Tibial nerve (tissue), 4 donors: ENCODE measurements at regions not wholly inside any gene's neighbourhood (a gene's known extent, or its start where the extent isn't known, plus 50 kb on each side); places are given as distances from the start of the nearest gene placed in this dataset.

Experiments used
- DNase-seq, 2 donors: peaks; one replicate each; pipeline ENCODE4 v3.0.0-alpha.2; 2019; ENCODE audit warnings: low spot score in 2 of 2
- H3K27ac ChIP-seq, 4 donors: fragments of 200-600 bp; sonication (generic) in 3 of 4; one replicate each; pipeline ENCODE4 v1.5.1; 2017 to 2019; ENCODE audit warnings: mild to moderate bottlenecking in 1 of 4
- H3K27me3 ChIP-seq, 2 donors: fragments of 200-600 bp; sonication (generic) in 1 of 2; one replicate each; pipeline versions ENCODE4 v1.5.1 to v1.6.0; 2017 to 2019
- H3K36me3 ChIP-seq, 3 donors: fragments of 200-600 bp; sonication (generic); one replicate each; pipeline ENCODE4 v1.5.1; 2018 to 2019
- H3K4me1 ChIP-seq, 4 donors: fragments of 200-600 bp; sonication (generic) in 3 of 4; one replicate each; pipeline ENCODE4 v1.5.1; 2017 to 2019
- H3K4me3 ChIP-seq, 4 donors: fragments of 200-600 bp; sonication (generic) in 3 of 4; one replicate each; pipeline ENCODE4 v1.5.1; 2017 to 2019; ENCODE audit warnings: mild to moderate bottlenecking in 1 of 4, moderate library complexity in 1 of 4
- H3K9me3 ChIP-seq, 4 donors: fragments of 200-600 bp; sonication (generic) in 3 of 4; one replicate each; pipeline ENCODE4 v1.5.1; 2017 to 2019
- CTCF ChIP-seq, 5 experiments: fragments of 200-600 bp in 3 of 5; fragments of 450-650 bp in 2 of 5; sonication (generic) in 3 of 5; IDR thresholded peaks; one replicate each; pipeline ENCODE4 v1.5.1; 2016 to 2019; ENCODE audit warnings: antibody characterized with exemption in 5 of 5, mild to moderate bottlenecking in 3 of 5, moderate library complexity in 2 of 5
- EP300 ChIP-seq, 2 donors: sonication (generic); formaldehyde crosslinking; IDR thresholded peaks; one replicate each; pipeline ENCODE4 v1.6.1; 2017; ENCODE audit warnings: antibody characterized with exemption in 2 of 2, mild to moderate bottlenecking in 1 of 2
- POLR2A ChIP-seq, 2 donors: fragments of 450-650 bp; IDR thresholded peaks; one replicate each; pipeline ENCODE4 v1.6.1; 2017; ENCODE audit warnings: antibody characterized with exemption in 2 of 2, mild to moderate bottlenecking in 2 of 2, moderate library complexity in 2 of 2
- WGBS, 2 donors: methylation state at CpG; one replicate each; pipeline ENCODE4 v1.1.5; 2018; 5-methylcytosine and 5-hydroxymethylcytosine counted together

- no peak for TF ChIP-seq POLR2A (IDR thresholded peaks at IDR 0.05)
- Histone ChIP-seq H3K27ac (no peak overlapping the region), H3K36me3 (no peaks in the 10 kb centered on the region), H3K9me3 (no peaks in the 10 kb centered on the region), H3K4me3 (no peak overlapping the region), H3K4me1 (peaks cover 0 to 23% (median 0%) of the 10 kb centered on the region in 4 donors), H3K27me3 (no peaks in the 10 kb centered on the region)
- DNase-seq, result no peak
- WGBS, 2 donors, result 15 to 30% methylated on average over 1 of the region's 1 CpG
These were observed 404.0 kb upstream of the MMADHC start for GRCh38 chr2:149991576-149991975.

GRCh38 chr2:149990965-149991364 lies 403.4 kb upstream of the MMADHC start:
- TF ChIP-seq EP300 (IDR thresholded peaks at IDR 0.05) (no peak), CTCF (IDR thresholded peaks at IDR 0.05) (no peak)
- peaks cover 0 to 23% (median 0%) of the 10 kb centered on the region in 4 donors for H3K4me1 ChIP-seq

GRCh38 chr2:149989447-149990063 lies 402.0 kb upstream of the MMADHC start:
- H3K4me1 ChIP-seq, result peaks cover 0 to 23% (median 0%) of the 10 kb centered on the region in 4 donors
- TF ChIP-seq EP300 (IDR thresholded peaks at IDR 0.05), result no peak
- TF ChIP-seq CTCF (IDR thresholded peaks at IDR 0.05), result no peak
- no peak for TF ChIP-seq POLR2A (IDR thresholded peaks at IDR 0.05)
- no peak for DNase-seq
- WGBS, 2 donors, result 10 to 19% methylated on average over 2 of the region's 2 CpGs
- no peaks in the 10 kb centered on the region for H3K9me3 ChIP-seq
- H3K4me3 ChIP-seq, result no peak overlapping the region
- H3K27ac ChIP-seq, result no peak overlapping the region
- no peaks in the 10 kb centered on the region for H3K27me3 ChIP-seq
- H3K36me3 ChIP-seq, result no peaks in the 10 kb centered on the region

More at GRCh38 chr2:149990965-149991364, 403.4 kb upstream of the MMADHC start:
- Histone ChIP-seq H3K36me3 (no peaks in the 10 kb centered on the region), H3K9me3 (no peaks in the 10 kb centered on the region), H3K4me3 (no peak overlapping the region), H3K27me3 (no peaks in the 10 kb centered on the region), H3K27ac (no peak overlapping the region)
- DNase-seq, result no peak
- WGBS, 2 donors, result 62 to 68% methylated on average over 2 of the region's 2 CpGs

GRCh38 chr2:149988361-149988760 lies 400.8 kb upstream of the MMADHC start:
- Histone ChIP-seq H3K9me3 (no peaks in the 10 kb centered on the region), H3K36me3 (no peaks in the 10 kb centered on the region), H3K4me3 (no peak overlapping the region), H3K27me3 (no peaks in the 10 kb centered on the region), H3K27ac (no peak overlapping the region), H3K4me1 (peaks cover 0 to 23% (median 0%) of the 10 kb centered on the region in 4 donors)
- WGBS, 2 donors, result 82 to 88% methylated on average over 4 of the region's 4 CpGs
- TF ChIP-seq EP300 (IDR thresholded peaks at IDR 0.05) (no peak), CTCF (IDR thresholded peaks at IDR 0.05) (no peak), POLR2A (IDR thresholded peaks at IDR 0.05) (no peak)
- DNase-seq, result no peak

- DNase-seq, result no peak
- Histone ChIP-seq H3K36me3 (no peaks in the 10 kb centered on the region), H3K4me3 (no peak overlapping the region), H3K9me3 (peaks cover 0 to 7% (median 0%) of the 10 kb centered on the region in 4 donors), H3K27me3 (no peaks in the 10 kb centered on the region), H3K4me1 (peaks cover 0 to 12% (median 0%) of the 10 kb centered on the region in 4 donors), H3K27ac (no peak overlapping the region)
- TF ChIP-seq POLR2A (IDR thresholded peaks at IDR 0.05), result no peak
- TF ChIP-seq EP300 (IDR thresholded peaks at IDR 0.05), result no peak
- 85% methylated on average over 2 of the region's 2 CpGs for WGBS, 2 donors
These were observed 399.3 kb upstream of the MMADHC start for GRCh38 chr2:149986861-149987260.

GRCh38 chr2:149984311-149984710 lies 396.7 kb upstream of the MMADHC start:
- Histone ChIP-seq H3K4me1 (peaks cover 0 to 5% (median 0%) of the 10 kb centered on the region in 4 donors), H3K9me3 (peaks cover 0 to 13% (median 0%) of the 10 kb centered on the region in 4 donors), H3K4me3 (no peak overlapping the region), H3K36me3 (no peaks in the 10 kb centered on the region), H3K27ac (no peak overlapping the region), H3K27me3 (no peaks in the 10 kb centered on the region)
- DNase-seq, result no peak
- no peak for TF ChIP-seq POLR2A (IDR thresholded peaks at IDR 0.05)
- TF ChIP-seq EP300 (IDR thresholded peaks at IDR 0.05), result no peak
- no peak for TF ChIP-seq CTCF (IDR thresholded peaks at IDR 0.05)
